ENCODE measurements at regions not wholly inside any gene's neighbourhood (a gene's known extent, or its start where the extent isn't known, plus 50 kb on each side); places are given as distances from the start of the nearest gene placed in this dataset.
A peak's percentile ranks its signal among the peaks of the same experiment; 100 is the strongest.

- no peak for DNase-seq (ENCODE audit: low read depth)
- FAIRE-seq: no peak
- no peaks in the 10 kb centered on the region for H3K36me3 ChIP-seq (ENCODE audit: control insufficient read depth, insufficient read depth, low read length)
Measured at GRCh38 chr15:61425934-61426333, 196.8 kb upstream of the RORA start.

GRCh38 chr15:61422773-61423172, 193.7 kb upstream of the RORA start:
- DNase-seq (ENCODE audit: low read depth): no peak
- Histone ChIP-seq H3K4me3 (ENCODE audit: low read depth, low read length) (no peak overlapping the region), H3K36me3 (ENCODE audit: control insufficient read depth, insufficient read depth, low read length) (no peaks in the 10 kb centered on the region), H3K27me3 (ENCODE audit: control insufficient read depth, insufficient read depth, low read length) (no peaks in the 10 kb centered on the region)
- no peak for TF ChIP-seq CTCF (IDR thresholded peaks at IDR 0.05; ENCODE audit: insufficient read depth, low read length, severe bottlenecking)
- no peak for FAIRE-seq

More at GRCh38 chr15:61425934-61426333, 196.8 kb upstream of the RORA start:
- no peak for TF ChIP-seq CTCF (IDR thresholded peaks at IDR 0.05; ENCODE audit: insufficient read depth, low read length, severe bottlenecking)
- Histone ChIP-seq H3K27me3 (ENCODE audit: control insufficient read depth, insufficient read depth, low read length) (no peaks in the 10 kb centered on the region), H3K4me3 (ENCODE audit: low read depth, low read length) (no peak overlapping the region)

- Histone ChIP-seq H3K4me3 (ENCODE audit: low read depth, low read length) (no peak overlapping the region), H3K36me3 (ENCODE audit: control insufficient read depth, insufficient read depth, low read length) (no peaks in the 10 kb centered on the region), H3K27me3 (ENCODE audit: control insufficient read depth, insufficient read depth, low read length) (no peaks in the 10 kb centered on the region)
- no peak for TF ChIP-seq CTCF (IDR thresholded peaks at IDR 0.05; ENCODE audit: insufficient read depth, low read length, severe bottlenecking)
- FAIRE-seq (no peak), DNase-seq (ENCODE audit: low read depth) (peak; percentile 17)
Measured at GRCh38 chr15:61421938-61422337, 192.8 kb upstream of the RORA start.

- FAIRE-seq (no peak), DNase-seq (ENCODE audit: low read depth) (peak; percentile 34)
- H3K27me3 ChIP-seq (ENCODE audit: control insufficient read depth, insufficient read depth, low read length): no peaks in the 10 kb centered on the region
Measured at GRCh38 chr15:61421470-61421869, 192.4 kb upstream of the RORA start.

GRCh38 chr15:61420546-61420945, 191.4 kb upstream of the RORA start:
- FAIRE-seq (no peak), DNase-seq (ENCODE audit: low read depth) (no peak)
- no peaks in the 10 kb centered on the region for H3K27me3 ChIP-seq (ENCODE audit: control insufficient read depth, insufficient read depth, low read length)
- no peaks in the 10 kb centered on the region for H3K36me3 ChIP-seq (ENCODE audit: control insufficient read depth, insufficient read depth, low read length)
- H3K4me3 ChIP-seq (ENCODE audit: low read depth, low read length): no peak overlapping the region
- no peak for TF ChIP-seq CTCF (IDR thresholded peaks at IDR 0.05; ENCODE audit: insufficient read depth, low read length, severe bottlenecking)

More at GRCh38 chr15:61421470-61421869, 192.4 kb upstream of the RORA start:
- Histone ChIP-seq H3K36me3 (ENCODE audit: control insufficient read depth, insufficient read depth, low read length) (no peaks in the 10 kb centered on the region), H3K4me3 (ENCODE audit: low read depth, low read length) (no peak overlapping the region)
- TF ChIP-seq CTCF (IDR thresholded peaks at IDR 0.05; ENCODE audit: insufficient read depth, low read length, severe bottlenecking): no peak

GRCh38 chr15:61415617-61416120, 186.6 kb upstream of the RORA start:
- FAIRE-seq: no peak
- Histone ChIP-seq H3K36me3 (ENCODE audit: control insufficient read depth, insufficient read depth, low read length) (no peaks in the 10 kb centered on the region), H3K4me3 (ENCODE audit: low read depth, low read length) (no peak overlapping the region), H3K27me3 (ENCODE audit: control insufficient read depth, insufficient read depth, low read length) (no peaks in the 10 kb centered on the region)
- DNase-seq (ENCODE audit: low read depth): no peak
- TF ChIP-seq CTCF (IDR thresholded peaks at IDR 0.05; ENCODE audit: insufficient read depth, low read length, severe bottlenecking): no peak

Measured in bronchial epithelial cell (primary cell).